Activated CD4-positive, alpha-beta memory T cell treated with anti-CD3 and anti-CD28 coated beads for 36 hours (primary cell): ENCODE measurements at regions not wholly inside any gene's neighbourhood (a gene's known extent, or its start where the extent isn't known, plus 50 kb on each side); places are given as distances from the start of the nearest gene placed in this dataset.

ENCODE experiments used
- CTCF ChIA-PET: fragments of 350-600 bp; sonication (Branson Sonifier 250); formaldehyde crosslinking; loops from one replicate; lab custom pipeline; 2021; ENCODE audit warnings: antibody characterized with exemption, inconsistent platforms; lab: Charles Lee
- POLR2A ChIA-PET: fragments of 350-600 bp; sonication (Branson Sonifier 250); formaldehyde crosslinking; loops from one replicate; lab custom pipeline; 2021; ENCODE audit warnings: antibody characterized with exemption; lab: Charles Lee
- DNase-seq: peaks from one replicate; pipeline ENCODE4 v3.0.0-alpha.2; 2020
- H3K27ac Mint-ChIP-seq: one replicate; pipeline ENCODE4 v1.8.0; 2021; ENCODE audit warnings: mixed read lengths
- H3K27me3 Mint-ChIP-seq: one replicate; pipeline ENCODE4 v1.8.0; 2021; ENCODE audit warnings: mixed read lengths
- H3K36me3 Mint-ChIP-seq: one replicate; pipeline ENCODE4 v1.8.0; 2021; ENCODE audit warnings: mixed read lengths
- H3K4me1 Mint-ChIP-seq: one replicate; pipeline ENCODE4 v1.8.0; 2021; ENCODE audit warnings: low read depth, mixed read lengths
- H3K4me3 Mint-ChIP-seq: one replicate; pipeline ENCODE4 v1.8.0; 2021; ENCODE audit warnings: mild to moderate bottlenecking, mixed read lengths
- H3K9me3 Mint-ChIP-seq: one replicate; pipeline ENCODE4 v1.8.0; 2021; ENCODE audit warnings: mixed read lengths
- intact Hi-C: fragments of 100-400 bp; cut with micrococcal nuclease; formaldehyde crosslinking; loops from one replicate; pipeline ENCODE4 v1.15.1; 2023

- no peak overlapping the region for H3K4me3 Mint-ChIP-seq
- CTCF ChIA-PET: no interaction called here
- H3K27me3 Mint-ChIP-seq: no peaks in the 10 kb centered on the region
These were observed 737.4 kb downstream of the BRD1 start for GRCh38 chr22:49090061-49090852.

GRCh38 chr22:49088801-49089791, 738.6 kb downstream of the BRD1 start:
- no peak overlapping the region for H3K4me3 Mint-ChIP-seq
- intact Hi-C loops: no loop called here
- no peaks in the 10 kb centered on the region for H3K9me3 Mint-ChIP-seq
- H3K36me3 Mint-ChIP-seq: no peaks in the 10 kb centered on the region
- H3K27me3 Mint-ChIP-seq: no peaks in the 10 kb centered on the region
- H3K4me1 Mint-ChIP-seq: no peaks in the 10 kb centered on the region
- POLR2A ChIA-PET: no interaction called here
- no peak for DNase-seq
- CTCF ChIA-PET: no interaction called here
- H3K27ac Mint-ChIP-seq: no peak overlapping the region

More at GRCh38 chr22:49090061-49090852, 737.4 kb downstream of the BRD1 start:
- Mint-ChIP-seq H3K36me3 (no peaks in the 10 kb centered on the region), H3K9me3 (no peaks in the 10 kb centered on the region), H3K27ac (no peak overlapping the region), H3K4me1 (no peaks in the 10 kb centered on the region)
- POLR2A ChIA-PET: no interaction called here
- intact Hi-C loops: no loop called here
- no peak for DNase-seq

- no peak for DNase-seq
- intact Hi-C loops: no loop called here
- no peak overlapping the region for H3K27ac Mint-ChIP-seq
- ChIA-PET CTCF (no interaction called here), POLR2A (no interaction called here)
- no peaks in the 10 kb centered on the region for H3K27me3 Mint-ChIP-seq
- no peaks in the 10 kb centered on the region for H3K9me3 Mint-ChIP-seq
- H3K4me3 Mint-ChIP-seq: no peak overlapping the region
- no peaks in the 10 kb centered on the region for H3K36me3 Mint-ChIP-seq
- H3K4me1 Mint-ChIP-seq: no peaks in the 10 kb centered on the region
These were observed 739.7 kb downstream of the BRD1 start for GRCh38 chr22:49087716-49088601.

GRCh38 chr22:49087198-49087597, 740.5 kb downstream of the BRD1 start:
- Mint-ChIP-seq H3K4me3 (no peak overlapping the region), H3K9me3 (no peaks in the 10 kb centered on the region), H3K4me1 (no peaks in the 10 kb centered on the region), H3K27me3 (no peaks in the 10 kb centered on the region), H3K27ac (no peak overlapping the region), H3K36me3 (no peaks in the 10 kb centered on the region)
- ChIA-PET CTCF (no interaction called here), POLR2A (no interaction called here)
- intact Hi-C loops: no loop called here
- DNase-seq: no peak

- H3K9me3 Mint-ChIP-seq: no peaks in the 10 kb centered on the region
- ChIA-PET POLR2A (no interaction called here), CTCF (no interaction called here)
- no peaks in the 10 kb centered on the region for H3K36me3 Mint-ChIP-seq
- H3K4me1 Mint-ChIP-seq: no peaks in the 10 kb centered on the region
- intact Hi-C loops: no loop called here
- H3K27me3 Mint-ChIP-seq: no peaks in the 10 kb centered on the region
- no peak for DNase-seq
- no peak overlapping the region for H3K27ac Mint-ChIP-seq
- H3K4me3 Mint-ChIP-seq: no peak overlapping the region
These were observed 741.0 kb downstream of the BRD1 start for GRCh38 chr22:49086606-49087157.

GRCh38 chr22:49086181-49086580, 741.5 kb downstream of the BRD1 start:
- Mint-ChIP-seq H3K36me3 (no peaks in the 10 kb centered on the region), H3K9me3 (no peaks in the 10 kb centered on the region), H3K27me3 (no peaks in the 10 kb centered on the region), H3K4me1 (no peaks in the 10 kb centered on the region), H3K4me3 (no peak overlapping the region), H3K27ac (no peak overlapping the region)
- intact Hi-C loops: no loop called here
- DNase-seq: no peak
- POLR2A ChIA-PET: no interaction called here
- CTCF ChIA-PET: no interaction called here

GRCh38 chr22:49084206-49084605, 743.5 kb downstream of the BRD1 start:
- ChIA-PET POLR2A (no interaction called here), CTCF (no interaction called here)
- no peak overlapping the region for H3K27ac Mint-ChIP-seq
- H3K27me3 Mint-ChIP-seq: no peaks in the 10 kb centered on the region
- H3K4me3 Mint-ChIP-seq: no peak overlapping the region
- no peaks in the 10 kb centered on the region for H3K9me3 Mint-ChIP-seq
- peak; percentile 10 for DNase-seq
- no peaks in the 10 kb centered on the region for H3K36me3 Mint-ChIP-seq
- no peaks in the 10 kb centered on the region for H3K4me1 Mint-ChIP-seq
- intact Hi-C loops: no loop called here

- Mint-ChIP-seq H3K36me3 (no peaks in the 10 kb centered on the region), H3K9me3 (no peaks in the 10 kb centered on the region), H3K27me3 (no peaks in the 10 kb centered on the region), H3K4me3 (no peak overlapping the region), H3K27ac (no peak overlapping the region), H3K4me1 (no peaks in the 10 kb centered on the region)
- POLR2A ChIA-PET: no interaction called here
- CTCF ChIA-PET: no interaction called here
- intact Hi-C loops: no loop called here
- no peak for DNase-seq
These were observed 744.1 kb downstream of the BRD1 start for GRCh38 chr22:49083607-49084006.

- Mint-ChIP-seq H3K9me3 (no peaks in the 10 kb centered on the region), H3K27me3 (no peaks in the 10 kb centered on the region), H3K4me3 (no peak overlapping the region), H3K4me1 (no peaks in the 10 kb centered on the region), H3K36me3 (no peaks in the 10 kb centered on the region), H3K27ac (no peak overlapping the region)
- intact Hi-C loops: no loop called here
- ChIA-PET POLR2A (no interaction called here), CTCF (no interaction called here)
- no peak for DNase-seq
These were observed 745.2 kb downstream of the BRD1 start for GRCh38 chr22:49082451-49082850.

GRCh38 chr22:49081926-49082325, 745.7 kb downstream of the BRD1 start:
- no peak for DNase-seq
- Mint-ChIP-seq H3K27ac (no peak overlapping the region), H3K4me3 (no peak overlapping the region), H3K36me3 (no peaks in the 10 kb centered on the region), H3K9me3 (no peaks in the 10 kb centered on the region), H3K27me3 (no peaks in the 10 kb centered on the region), H3K4me1 (no peaks in the 10 kb centered on the region)
- ChIA-PET POLR2A (no interaction called here), CTCF (no interaction called here)
- intact Hi-C loops: no loop called here

GRCh38 chr22:49081261-49081666, 746.4 kb downstream of the BRD1 start:
- Mint-ChIP-seq H3K4me3 (no peak overlapping the region), H3K9me3 (no peaks in the 10 kb centered on the region), H3K27ac (no peak overlapping the region), H3K27me3 (no peaks in the 10 kb centered on the region), H3K4me1 (no peaks in the 10 kb centered on the region), H3K36me3 (no peaks in the 10 kb centered on the region)
- intact Hi-C loops: no loop called here
- DNase-seq: no peak
- POLR2A ChIA-PET: no interaction called here
- CTCF ChIA-PET: no interaction called here

- H3K9me3 Mint-ChIP-seq: no peaks in the 10 kb centered on the region
- no peak overlapping the region for H3K4me3 Mint-ChIP-seq
- CTCF ChIA-PET: no interaction called here
- no peaks in the 10 kb centered on the region for H3K4me1 Mint-ChIP-seq
- H3K27me3 Mint-ChIP-seq: no peaks in the 10 kb centered on the region
- no peak overlapping the region for H3K27ac Mint-ChIP-seq
- POLR2A ChIA-PET: no interaction called here
- no peak for DNase-seq
- H3K36me3 Mint-ChIP-seq: no peaks in the 10 kb centered on the region
- intact Hi-C loops: no loop called here
These were observed 747.0 kb downstream of the BRD1 start for GRCh38 chr22:49080631-49081030.
